GM08714 (cell line): ENCODE measurements at regions not wholly inside any gene's neighbourhood (a gene's known extent, or its start where the extent isn't known, plus 50 kb on each side); places are given as distances from the start of the nearest gene placed in this dataset.
"Not testable (repeated sequence)": the region's sequence is repeated elsewhere in the genome, so short reads cannot be mapped to it uniquely, and the experiment has no call there.

Experiments used
- H3K4me3 ChIP-seq: fragments of 200-500 bp; sonication (Bioruptor generic); 2 replicates; pipeline ENCODE4 v1.5.1; 2014; ENCODE audit warnings: mild to moderate bottlenecking, low read length, inconsistent platforms
- ZNF274 ChIP-seq: IDR thresholded peaks from 2 replicates; pipeline ENCODE4 v1.6.1; 2012; ENCODE audit warnings: mild to moderate bottlenecking, low read depth, low read length

GRCh38 chr3:153625506-153625905, 463.5 kb downstream of the RAP2B start:
- no peak for TF ChIP-seq ZNF274
- H3K4me3 ChIP-seq: no peak overlapping the region

DNA sequence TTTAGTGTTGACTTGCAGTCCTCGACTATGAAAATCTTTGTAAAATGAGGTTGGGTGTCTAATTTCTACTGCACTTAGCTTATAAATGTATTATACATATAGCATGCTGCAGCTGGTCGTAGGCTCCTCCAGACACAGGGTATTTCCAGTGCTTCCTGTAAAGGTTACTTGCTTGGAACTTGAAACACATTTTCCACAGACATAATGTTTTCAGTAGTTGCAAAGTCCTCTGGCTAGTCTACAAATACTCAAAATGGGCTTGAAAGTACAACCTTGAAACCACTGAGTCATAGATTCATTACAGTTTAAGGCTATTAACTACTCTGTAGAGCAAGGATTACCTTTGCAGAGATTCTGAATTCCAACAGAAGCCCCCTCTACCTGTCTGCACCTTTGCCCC, 464.1 kb downstream of the RAP2B start:
- H3K4me3 ChIP-seq: no peak overlapping the region
- TF ChIP-seq ZNF274: no peak

DNA sequence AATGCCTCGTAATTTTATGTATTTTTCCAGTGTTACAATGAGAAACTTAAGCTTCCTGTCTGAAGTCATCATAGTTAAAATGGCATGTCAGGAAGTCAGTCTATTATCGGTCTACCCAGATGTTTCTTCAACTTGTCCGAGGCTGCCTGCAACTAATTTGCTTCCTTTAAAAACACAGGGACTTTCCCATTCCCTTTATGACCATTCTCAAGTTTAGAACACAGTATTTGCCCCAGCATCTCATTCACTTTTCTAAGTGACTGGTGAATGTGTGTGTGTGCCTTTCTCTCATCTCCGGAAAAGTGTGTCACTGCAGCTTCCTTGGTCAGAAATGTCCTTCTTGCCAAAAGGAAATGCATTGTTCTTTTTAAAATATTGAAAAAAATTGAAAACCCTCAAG, 466.6 kb downstream of the RAP2B start:
- no peak for TF ChIP-seq ZNF274
- H3K4me3 ChIP-seq: no peak overlapping the region

GRCh38 chr3:153629148-153629547, 467.1 kb downstream of the RAP2B start:
- no peak overlapping the region for H3K4me3 ChIP-seq
- no peak for TF ChIP-seq ZNF274

GRCh38 chr3:153631102-153631501, 469.1 kb downstream of the RAP2B start:
- TF ChIP-seq ZNF274: no peak
- no peak overlapping the region for H3K4me3 ChIP-seq

DNA sequence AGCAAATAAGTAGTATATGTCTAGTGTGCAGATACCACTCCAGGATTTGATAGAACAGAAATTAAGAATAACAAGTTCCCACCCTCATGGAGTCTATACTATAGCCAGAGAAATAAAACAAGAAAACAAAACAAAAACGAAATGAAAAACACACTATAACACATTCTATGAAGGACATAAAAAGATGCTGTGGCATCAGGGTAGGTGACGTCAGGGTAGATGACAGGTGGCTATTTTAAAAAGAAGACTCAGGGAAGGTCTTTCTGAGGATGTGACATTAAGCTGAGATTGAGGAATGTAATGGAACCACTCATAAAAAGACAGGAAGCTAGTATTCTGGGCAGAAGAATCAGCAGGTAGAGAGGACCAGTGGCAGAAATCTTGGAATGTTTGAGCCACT, 469.6 kb downstream of the RAP2B start:
- no peak for TF ChIP-seq ZNF274
- no peak overlapping the region for H3K4me3 ChIP-seq

- TF ChIP-seq ZNF274: no peak
Measured at GRCh38 chr3:153633407-153633806, 471.4 kb downstream of the RAP2B start.

DNA sequence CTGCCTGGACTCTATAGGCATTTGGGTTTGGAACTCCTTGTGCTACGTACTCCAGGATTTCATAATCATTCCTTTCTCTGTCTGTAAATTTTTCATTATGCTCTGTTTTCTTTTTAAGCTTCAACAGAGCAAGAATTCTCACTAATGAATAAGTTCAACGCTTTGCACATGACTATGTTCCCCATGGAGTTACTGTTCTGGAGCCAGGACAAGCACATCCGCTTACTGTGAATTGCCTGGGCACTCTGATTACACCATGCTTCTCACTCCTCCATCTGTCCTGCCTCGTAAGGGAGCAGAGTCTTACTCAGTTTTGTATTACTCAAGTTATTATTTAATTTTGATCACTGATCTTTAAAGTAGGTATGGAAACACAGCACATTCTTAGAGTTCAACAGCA, 472.7 kb downstream of the RAP2B start:
- no peak overlapping the region for H3K4me3 ChIP-seq
- TF ChIP-seq ZNF274: no peak

More at GRCh38 chr3:153633407-153633806, 471.4 kb downstream of the RAP2B start:
- H3K4me3 ChIP-seq: no peak overlapping the region

GRCh38 chr3:153639631-153640030, 477.6 kb downstream of the RAP2B start:
- no peak overlapping the region for H3K4me3 ChIP-seq
- TF ChIP-seq ZNF274: no peak

- no peak overlapping the region for H3K4me3 ChIP-seq
- TF ChIP-seq ZNF274: no peak
Measured at GRCh38 chr3:153640689-153641665, 479.0 kb downstream of the RAP2B start.

DNA sequence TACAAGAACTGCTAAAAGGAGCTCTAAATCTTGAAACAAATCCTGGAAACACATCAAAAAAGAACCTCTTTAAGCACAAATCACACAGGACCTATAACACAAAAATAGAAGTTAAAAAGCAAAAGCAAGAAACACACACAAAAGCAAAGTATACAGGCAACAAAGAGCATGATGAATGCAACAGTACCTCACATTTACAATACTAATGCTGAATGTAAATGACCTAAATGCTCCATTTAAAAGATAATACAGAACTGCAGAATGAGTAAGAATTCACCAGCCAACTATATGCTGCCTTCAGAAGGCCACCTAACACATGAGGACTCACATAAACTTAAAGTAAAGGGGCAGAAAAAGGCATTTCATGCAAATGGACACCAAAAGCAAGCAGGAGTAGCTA, 478.6 kb upstream of the ARHGEF26 start:
- not testable (repeated sequence) for H3K4me3 ChIP-seq

DNA sequence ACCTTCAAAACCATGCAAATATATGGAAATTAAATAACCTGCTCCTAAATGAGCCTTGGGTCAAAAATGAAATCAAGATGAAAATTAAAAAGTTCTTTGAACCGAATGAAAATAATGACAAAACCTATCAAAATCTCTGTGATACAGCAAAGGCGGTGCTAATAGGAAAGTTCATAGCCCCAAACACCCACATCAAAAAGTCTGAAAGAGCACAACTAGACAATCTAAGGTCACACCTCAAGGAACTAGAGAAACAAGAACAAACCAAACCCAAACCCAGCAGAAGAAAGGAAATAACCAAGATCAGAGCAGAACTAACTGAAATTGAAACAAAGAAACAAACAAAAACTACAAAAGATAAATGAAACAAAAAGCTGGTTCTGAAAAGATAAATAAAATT, 477.7 kb upstream of the ARHGEF26 start:
- H3K4me3 ChIP-seq: not testable (repeated sequence)

GRCh38 chr3:153649286-153649839, 471.8 kb upstream of the ARHGEF26 start:
- H3K4me3 ChIP-seq: no peak overlapping the region
- TF ChIP-seq ZNF274: no peak

DNA sequence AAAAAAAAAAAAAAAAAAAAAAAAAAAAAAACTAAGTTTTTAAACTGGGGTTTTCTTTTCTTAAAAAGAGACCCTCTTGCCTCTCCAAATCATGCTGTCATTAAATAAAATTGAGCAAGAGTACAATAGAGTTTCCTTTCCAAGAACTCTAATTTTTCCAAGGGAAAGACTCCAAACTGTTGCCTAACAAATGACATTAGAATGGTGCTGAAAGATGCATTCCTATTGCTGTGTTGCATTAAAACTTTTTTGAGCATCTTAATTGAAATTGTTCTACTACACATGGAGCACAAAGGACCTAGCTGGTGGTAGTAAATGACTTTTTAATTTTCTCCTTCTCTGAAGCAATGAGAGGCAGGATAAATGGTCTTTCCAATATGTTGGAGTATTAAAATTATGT, 469.1 kb upstream of the ARHGEF26 start:
- no peak for TF ChIP-seq ZNF274
- H3K4me3 ChIP-seq: no peak overlapping the region

GRCh38 chr3:153657046-153657445, 464.1 kb upstream of the ARHGEF26 start:
- TF ChIP-seq ZNF274: no peak

GRCh38 chr3:153657461-153657860, 463.7 kb upstream of the ARHGEF26 start:
- TF ChIP-seq ZNF274: no peak
- H3K4me3 ChIP-seq: no peak overlapping the region

More at GRCh38 chr3:153657046-153657445, 464.1 kb upstream of the ARHGEF26 start:
- no peak overlapping the region for H3K4me3 ChIP-seq
